RWPE1 (cell line): ENCODE measurements at regions not wholly inside any gene's neighbourhood (a gene's known extent, or its start where the extent isn't known, plus 50 kb on each side); places are given as distances from the start of the nearest gene placed in this dataset.

ENCODE experiments used
- CTCF ChIA-PET: fragments of 350-600 bp; sonication (Branson Sonifier 250); formaldehyde crosslinking; extraction: SDS; loops from one replicate; lab custom pipeline; 2021; lab: Yijun Ruan, JAX
- POLR2A ChIA-PET: fragments of 400-600 bp; formaldehyde crosslinking; extraction: SDS; loops from one replicate; lab custom pipeline; 2020; ENCODE audit warnings: antibody characterized with exemption; ENCODE audit not compliant: low non-redundant PET; lab: Yijun Ruan, JAX
- DNase-seq: peaks from one replicate; pipeline ENCODE4 v3.0.0; 2012; ENCODE audit warnings: low spot score
- H3K27ac ChIP-seq: fragments of 450-650 bp; 2 replicates; pipeline ENCODE4 v1.5.1; 2017
- TF ChIP-seq, protein P1 (sequence below): fragments of 450-650 bp; conservative IDR thresholded peaks from 2 replicates; pipeline ENCODE4 v1.5.1; 2017; ENCODE audit warnings: low read depth, mild to moderate bottlenecking

DNA sequence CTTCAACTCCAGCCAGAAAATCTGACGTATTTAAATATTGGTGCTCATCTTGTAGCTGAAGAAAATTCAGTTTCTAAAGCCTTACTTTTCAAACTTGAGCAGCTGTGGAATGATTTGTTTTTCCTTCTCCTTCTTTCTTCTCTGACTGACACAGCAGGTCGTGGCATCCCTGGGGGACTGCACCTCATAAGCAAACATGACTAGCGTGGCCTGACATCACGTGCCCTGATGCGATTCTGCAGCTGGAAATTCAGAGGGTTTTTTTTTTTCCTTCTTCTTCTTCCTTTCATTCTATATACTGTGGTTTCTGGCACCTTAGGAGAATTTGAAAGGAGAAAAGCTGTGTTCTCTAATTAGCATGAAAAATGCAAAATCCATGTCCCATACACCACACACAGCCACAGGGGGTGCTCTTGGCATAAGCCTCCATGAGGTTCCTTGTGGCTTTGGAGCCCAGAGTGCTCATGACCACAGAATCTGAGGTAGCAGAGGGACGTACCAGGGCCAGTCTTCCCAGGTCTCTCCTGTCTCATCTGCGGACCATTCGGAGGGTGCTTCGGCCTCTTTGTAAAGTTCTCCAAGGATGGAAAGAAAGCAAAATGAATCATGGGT, 258.5 kb upstream of the CDH4 start:
- H3K27ac ChIP-seq, result no peak overlapping the region
- DNase-seq, result no peak
- CTCF ChIA-PET, result interaction anchor here (0.5 to 0.6 kb wide), 3 partner anchors 14 to 540 kb away, joined by 3 to 6 read pairs (median 3); no protein-coding TSS in a partner anchor
- TF ChIP-seq, protein P1, sequence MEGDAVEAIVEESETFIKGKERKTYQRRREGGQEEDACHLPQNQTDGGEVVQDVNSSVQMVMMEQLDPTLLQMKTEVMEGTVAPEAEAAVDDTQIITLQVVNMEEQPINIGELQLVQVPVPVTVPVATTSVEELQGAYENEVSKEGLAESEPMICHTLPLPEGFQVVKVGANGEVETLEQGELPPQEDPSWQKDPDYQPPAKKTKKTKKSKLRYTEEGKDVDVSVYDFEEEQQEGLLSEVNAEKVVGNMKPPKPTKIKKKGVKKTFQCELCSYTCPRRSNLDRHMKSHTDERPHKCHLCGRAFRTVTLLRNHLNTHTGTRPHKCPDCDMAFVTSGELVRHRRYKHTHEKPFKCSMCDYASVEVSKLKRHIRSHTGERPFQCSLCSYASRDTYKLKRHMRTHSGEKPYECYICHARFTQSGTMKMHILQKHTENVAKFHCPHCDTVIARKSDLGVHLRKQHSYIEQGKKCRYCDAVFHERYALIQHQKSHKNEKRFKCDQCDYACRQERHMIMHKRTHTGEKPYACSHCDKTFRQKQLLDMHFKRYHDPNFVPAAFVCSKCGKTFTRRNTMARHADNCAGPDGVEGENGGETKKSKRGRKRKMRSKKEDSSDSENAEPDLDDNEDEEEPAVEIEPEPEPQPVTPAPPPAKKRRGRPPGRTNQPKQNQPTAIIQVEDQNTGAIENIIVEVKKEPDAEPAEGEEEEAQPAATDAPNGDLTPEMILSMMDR, result no peak; the same call in 1 of the 2 replicates
- POLR2A ChIA-PET, result no interaction called here

DNA sequence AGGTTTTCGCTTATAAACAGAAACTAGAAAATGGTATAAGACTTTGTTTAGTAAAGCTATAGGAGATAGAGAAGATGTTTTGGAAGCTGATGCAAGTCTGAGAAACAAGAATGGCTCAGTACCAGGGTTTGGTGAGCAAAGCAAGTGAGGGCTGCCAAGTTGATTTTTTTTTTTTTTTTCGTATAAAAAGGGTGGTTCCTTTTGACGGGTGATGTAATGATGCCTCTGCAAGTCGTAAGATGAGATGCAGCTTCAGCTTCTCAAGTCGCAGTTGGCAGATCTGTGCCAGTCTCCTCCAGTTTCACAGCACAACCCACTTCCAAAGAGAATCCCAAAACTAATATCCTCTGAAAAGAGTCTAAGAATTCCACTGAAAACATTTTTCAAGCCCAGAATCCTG, 252.8 kb upstream of the CDH4 start:
- TF ChIP-seq, protein P1, result no peak
- POLR2A ChIA-PET, result no interaction called here
- no peak overlapping the region for H3K27ac ChIP-seq
- CTCF ChIA-PET, result interaction anchor here (0.7 kb wide), 2 partner anchors 357 to 624 kb away, joined by 3 read pairs; no protein-coding TSS in a partner anchor
- no peak for DNase-seq

DNA sequence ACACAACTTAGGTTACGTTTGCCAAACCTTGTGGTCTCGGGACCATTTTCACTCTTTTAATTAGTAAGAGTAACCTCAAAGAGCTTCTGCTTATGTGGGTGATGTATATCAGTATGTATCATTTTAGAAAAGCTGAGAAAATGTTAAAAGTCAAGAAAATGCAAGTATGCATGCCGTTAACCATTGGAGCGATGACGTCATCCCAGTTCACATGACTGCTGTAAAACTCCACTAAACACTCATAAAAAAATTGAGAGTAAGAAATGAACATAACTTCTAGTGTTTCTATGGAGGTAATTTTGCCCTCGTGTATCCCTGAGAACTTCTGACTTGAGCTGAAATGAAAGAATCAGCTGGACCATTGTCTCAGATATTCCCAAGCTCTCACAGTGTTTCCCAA, 250.0 kb upstream of the CDH4 start:
- TF ChIP-seq, protein P1, result no peak
- H3K27ac ChIP-seq, result no peak overlapping the region
- DNase-seq, result no peak
- ChIA-PET CTCF (interaction anchor here (0.5 to 0.6 kb wide), 2 partner anchors 32 to 89 kb away, joined by 4 to 9 read pairs; no protein-coding TSS in a partner anchor), POLR2A (no interaction called here)

DNA sequence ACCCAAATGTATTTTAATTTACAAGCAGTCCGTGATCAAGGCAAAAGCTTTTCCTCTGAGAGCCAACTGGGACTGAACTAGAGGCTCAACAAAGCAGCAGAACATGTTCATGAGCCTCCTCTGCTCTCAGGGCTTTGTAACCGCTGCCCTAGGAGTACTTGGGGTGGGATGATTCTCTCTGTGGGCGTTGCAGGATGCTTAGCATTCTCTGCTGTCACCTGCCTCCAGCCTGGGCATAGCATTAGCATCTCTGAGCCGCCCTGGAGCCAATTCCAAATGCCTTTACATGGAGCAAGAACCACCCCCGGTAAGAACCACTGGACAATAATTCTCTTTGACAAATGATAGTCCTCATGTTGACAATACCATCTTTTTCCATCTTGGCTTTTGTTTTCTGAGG, 237.6 kb upstream of the CDH4 start:
- no peak for DNase-seq
- CTCF ChIA-PET, result interaction anchor here (0.6 kb wide), 1 partner anchor 49 kb away, joined by 3 read pairs; no protein-coding TSS in a partner anchor
- H3K27ac ChIP-seq, result no peak overlapping the region
- TF ChIP-seq, protein P1, result no peak
- POLR2A ChIA-PET, result no interaction called here

DNA sequence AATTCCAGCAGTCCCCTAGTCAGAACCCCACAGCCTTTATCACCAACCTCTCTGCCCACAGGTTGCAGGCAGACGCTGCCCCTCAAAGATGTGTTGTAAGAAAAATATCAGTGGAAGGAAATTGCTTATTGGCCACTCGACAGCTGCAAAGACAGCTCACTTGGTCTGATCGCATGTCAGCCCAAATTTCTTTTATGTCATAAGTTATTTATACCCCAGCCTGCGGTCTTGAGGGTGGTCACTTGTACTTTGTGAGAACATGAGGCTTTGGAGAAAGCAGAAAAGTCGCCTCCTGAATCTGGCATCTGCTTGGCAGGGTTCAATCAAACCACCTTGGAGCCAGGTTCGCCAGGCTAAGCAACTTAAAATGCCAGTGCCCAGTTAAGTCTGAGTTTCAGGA, 236.5 kb upstream of the CDH4 start:
- no peak for DNase-seq
- TF ChIP-seq, protein P1, result no peak
- H3K27ac ChIP-seq, result no peak overlapping the region
- ChIA-PET CTCF (no interaction called here), POLR2A (no interaction called here)

DNA sequence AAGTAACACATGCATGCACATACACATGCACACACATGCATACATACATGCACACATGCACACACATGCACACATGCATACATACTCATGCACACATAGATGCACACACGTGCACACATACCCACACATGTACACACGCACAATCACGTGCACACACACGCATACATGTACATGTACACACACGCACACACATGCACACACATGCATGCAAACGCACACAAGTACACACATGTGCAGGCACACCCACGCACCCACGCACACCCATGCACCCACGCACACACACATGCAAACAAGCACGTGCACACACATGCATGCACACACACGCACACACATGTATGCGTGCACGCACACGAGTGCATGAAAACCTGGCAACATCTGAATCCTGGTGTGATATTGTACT, 232.7 kb upstream of the CDH4 start:
- no peak overlapping the region for H3K27ac ChIP-seq
- CTCF ChIA-PET, result no interaction called here
- no peak for DNase-seq
- POLR2A ChIA-PET, result no interaction called here
- TF ChIP-seq, protein P1, result no peak
